ENCODE measurements at regions not wholly inside any gene's neighbourhood (a gene's known extent, or its start where the extent isn't known, plus 50 kb on each side); places are given as distances from the start of the nearest gene placed in this dataset.

GRCh38 chr18:34591920-34592444 is 118.1 kb upstream of the DTNA start:
- H3K27ac ChIP-seq: no peak overlapping the region
- no peaks in the 10 kb centered on the region for H3K4me1 ChIP-seq
- H3K4me3 ChIP-seq (ENCODE audit: low read depth, low read length): no peak overlapping the region
- H3K4me2 ChIP-seq (ENCODE audit: low read length): no peak overlapping the region
- no peaks in the 10 kb centered on the region for H3K79me2 ChIP-seq
- no peak overlapping the region for H2AFZ ChIP-seq
- no peaks in the 10 kb centered on the region for H3K9me3 ChIP-seq (ENCODE audit: control insufficient read depth, low read length)
- H3K27me3 ChIP-seq (ENCODE audit: control insufficient read depth, insufficient read depth, low read length): no peaks in the 10 kb centered on the region
- H3K36me3 ChIP-seq (ENCODE audit: control insufficient read depth, insufficient read depth, low read length): no peaks in the 10 kb centered on the region
- no peak for TF ChIP-seq CTCF (IDR thresholded peaks at IDR 0.05)
- H3K9ac ChIP-seq: no peak overlapping the region

- Histone ChIP-seq H3K4me1 (no peaks in the 10 kb centered on the region), H2AFZ (no peak overlapping the region), H3K27me3 (ENCODE audit: control insufficient read depth, insufficient read depth, low read length) (no peaks in the 10 kb centered on the region), H3K36me3 (ENCODE audit: control insufficient read depth, insufficient read depth, low read length) (no peaks in the 10 kb centered on the region), H3K9me3 (ENCODE audit: control insufficient read depth, low read length) (no peaks in the 10 kb centered on the region), H3K4me2 (ENCODE audit: low read length) (no peak overlapping the region), H3K4me3 (ENCODE audit: low read depth, low read length) (no peak overlapping the region), H3K79me2 (no peaks in the 10 kb centered on the region), H3K9ac (no peak overlapping the region), H3K27ac (no peak overlapping the region)
- no peak for TF ChIP-seq CTCF (IDR thresholded peaks at IDR 0.05)
Observed at GRCh38 chr18:34592481-34592880, 117.6 kb upstream of the DTNA start.

- Histone ChIP-seq H3K27me3 (ENCODE audit: control insufficient read depth, insufficient read depth, low read length) (no peaks in the 10 kb centered on the region), H3K4me3 (ENCODE audit: low read depth, low read length) (no peak overlapping the region), H3K9ac (no peak overlapping the region), H3K4me1 (no peaks in the 10 kb centered on the region), H3K36me3 (ENCODE audit: control insufficient read depth, insufficient read depth, low read length) (no peaks in the 10 kb centered on the region), H3K4me2 (ENCODE audit: low read length) (peak overlapping the region; percentile 62), H3K9me3 (ENCODE audit: control insufficient read depth, low read length) (no peaks in the 10 kb centered on the region), H2AFZ (peak overlapping the region; percentile 72), H3K27ac (no peak overlapping the region), H3K79me2 (no peaks in the 10 kb centered on the region)
- no peak for TF ChIP-seq CTCF (IDR thresholded peaks at IDR 0.05)
Observed at GRCh38 chr18:34592961-34593382, 117.1 kb upstream of the DTNA start.

- H3K4me1 ChIP-seq: no peaks in the 10 kb centered on the region
Observed at GRCh38 chr18:34594266-34594665, 115.8 kb upstream of the DTNA start.

More at GRCh38 chr18:34594266-34594665, 115.8 kb upstream of the DTNA start:
- Histone ChIP-seq H3K4me2 (ENCODE audit: low read length) (no peak overlapping the region), H3K36me3 (ENCODE audit: control insufficient read depth, insufficient read depth, low read length) (no peaks in the 10 kb centered on the region), H3K79me2 (no peaks in the 10 kb centered on the region), H3K27me3 (ENCODE audit: control insufficient read depth, insufficient read depth, low read length) (no peaks in the 10 kb centered on the region), H2AFZ (no peak overlapping the region), H3K9ac (no peak overlapping the region), H3K9me3 (ENCODE audit: control insufficient read depth, low read length) (no peaks in the 10 kb centered on the region), H3K4me3 (ENCODE audit: low read depth, low read length) (no peak overlapping the region), H3K27ac (no peak overlapping the region)
- TF ChIP-seq CTCF (IDR thresholded peaks at IDR 0.05): no peak

Measured in parathyroid adenoma (tissue), 2 donors.